Type B pancreatic cell (in vitro differentiated cells): ENCODE measurements at regions not wholly inside any gene's neighbourhood (a gene's known extent, or its start where the extent isn't known, plus 50 kb on each side); places are given as distances from the start of the nearest gene placed in this dataset.

Experiments used
- DNase-seq: peaks from one replicate; pipeline ENCODE4 v3.0.0; 2021; ENCODE audit warnings: mixed read lengths; ENCODE audit not compliant: unreplicated experiment; ENCODE audit errors: extremely low spot score
- H3K27ac Mint-ChIP-seq: 2 replicates; pipeline ENCODE4 v1.8.0; 2021; ENCODE audit warnings: mild to moderate bottlenecking, mixed read lengths
- H3K27me3 Mint-ChIP-seq: 2 replicates; pipeline ENCODE4 v1.8.0; 2021; ENCODE audit warnings: mixed read lengths
- H3K36me3 Mint-ChIP-seq: 2 replicates; pipeline ENCODE4 v1.8.0; 2021; ENCODE audit warnings: mixed read lengths
- H3K4me1 Mint-ChIP-seq: one replicate; pipeline ENCODE4 v1.8.0; 2021; ENCODE audit warnings: mixed read lengths; ENCODE audit not compliant: unreplicated experiment
- H3K4me3 Mint-ChIP-seq: 2 replicates; pipeline ENCODE4 v1.8.0; 2021; ENCODE audit warnings: mild to moderate bottlenecking, mixed read lengths
- H3K9me3 Mint-ChIP-seq: 2 replicates; pipeline ENCODE4 v1.8.0; 2021; ENCODE audit warnings: mixed read lengths
- TF ChIP-seq, protein P1 (sequence below): fragments of 200-600 bp; sonication (generic); conservative IDR thresholded peaks from 2 replicates; pipeline ENCODE4 v1.5.0; 2021; ENCODE audit warnings: antibody characterized with exemption, mild to moderate bottlenecking

DNA sequence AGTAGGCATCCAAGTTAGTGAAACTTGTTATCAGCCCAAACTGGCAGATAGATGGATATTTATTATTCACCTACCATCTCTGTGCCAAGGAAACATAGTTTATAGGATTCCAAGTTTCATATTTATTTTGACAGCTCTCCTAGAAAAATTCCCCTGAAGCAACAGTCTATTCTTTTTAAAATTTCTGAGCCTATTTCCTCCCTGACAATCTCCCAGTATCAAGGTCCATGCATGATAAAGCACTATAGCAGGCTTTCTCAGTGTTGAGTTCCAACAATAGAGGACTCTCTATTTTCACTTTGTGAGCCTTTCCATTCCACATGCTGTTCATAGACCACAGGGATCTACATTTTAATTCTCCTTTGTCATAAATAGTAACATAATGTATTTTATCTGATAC lies 312.6 kb downstream of the SLITRK6 start:
- H3K36me3 Mint-ChIP-seq = no peaks in the 10 kb centered on the region
- H3K9me3 Mint-ChIP-seq = peaks cover 4% of the 10 kb centered on the region
- H3K27ac Mint-ChIP-seq = no peak overlapping the region
- no peak for DNase-seq
- H3K4me3 Mint-ChIP-seq = no peak overlapping the region
- TF ChIP-seq, protein P1, sequence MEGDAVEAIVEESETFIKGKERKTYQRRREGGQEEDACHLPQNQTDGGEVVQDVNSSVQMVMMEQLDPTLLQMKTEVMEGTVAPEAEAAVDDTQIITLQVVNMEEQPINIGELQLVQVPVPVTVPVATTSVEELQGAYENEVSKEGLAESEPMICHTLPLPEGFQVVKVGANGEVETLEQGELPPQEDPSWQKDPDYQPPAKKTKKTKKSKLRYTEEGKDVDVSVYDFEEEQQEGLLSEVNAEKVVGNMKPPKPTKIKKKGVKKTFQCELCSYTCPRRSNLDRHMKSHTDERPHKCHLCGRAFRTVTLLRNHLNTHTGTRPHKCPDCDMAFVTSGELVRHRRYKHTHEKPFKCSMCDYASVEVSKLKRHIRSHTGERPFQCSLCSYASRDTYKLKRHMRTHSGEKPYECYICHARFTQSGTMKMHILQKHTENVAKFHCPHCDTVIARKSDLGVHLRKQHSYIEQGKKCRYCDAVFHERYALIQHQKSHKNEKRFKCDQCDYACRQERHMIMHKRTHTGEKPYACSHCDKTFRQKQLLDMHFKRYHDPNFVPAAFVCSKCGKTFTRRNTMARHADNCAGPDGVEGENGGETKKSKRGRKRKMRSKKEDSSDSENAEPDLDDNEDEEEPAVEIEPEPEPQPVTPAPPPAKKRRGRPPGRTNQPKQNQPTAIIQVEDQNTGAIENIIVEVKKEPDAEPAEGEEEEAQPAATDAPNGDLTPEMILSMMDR = no peak
- H3K4me1 Mint-ChIP-seq = no peaks in the 10 kb centered on the region
- no peaks in the 10 kb centered on the region for H3K27me3 Mint-ChIP-seq

DNA sequence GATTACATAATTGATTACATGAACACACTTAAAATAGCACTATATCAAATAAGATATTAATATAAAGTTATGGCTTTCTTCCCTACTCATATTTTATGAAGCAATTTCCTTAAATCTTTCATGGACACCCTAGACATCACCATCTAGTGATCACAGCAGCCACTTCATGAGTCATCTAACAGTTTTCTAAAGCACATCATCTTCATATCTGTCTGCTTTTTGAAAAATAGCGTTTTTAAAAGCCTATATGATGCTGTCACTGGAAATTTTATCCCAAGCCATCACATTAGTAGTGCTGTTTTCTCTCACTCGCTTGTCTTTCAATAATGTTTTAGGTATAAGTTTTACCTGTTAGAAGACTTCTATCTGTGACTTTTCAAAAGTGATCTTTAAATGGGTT lies 326.1 kb downstream of the SLITRK6 start:
- Mint-ChIP-seq H3K27me3 (no peaks in the 10 kb centered on the region), H3K36me3 (no peaks in the 10 kb centered on the region), H3K27ac (no peak overlapping the region), H3K9me3 (no peaks in the 10 kb centered on the region), H3K4me3 (no peak overlapping the region), H3K4me1 (no peaks in the 10 kb centered on the region)
- TF ChIP-seq, protein P1 = no peak
- DNase-seq = no peak

DNA sequence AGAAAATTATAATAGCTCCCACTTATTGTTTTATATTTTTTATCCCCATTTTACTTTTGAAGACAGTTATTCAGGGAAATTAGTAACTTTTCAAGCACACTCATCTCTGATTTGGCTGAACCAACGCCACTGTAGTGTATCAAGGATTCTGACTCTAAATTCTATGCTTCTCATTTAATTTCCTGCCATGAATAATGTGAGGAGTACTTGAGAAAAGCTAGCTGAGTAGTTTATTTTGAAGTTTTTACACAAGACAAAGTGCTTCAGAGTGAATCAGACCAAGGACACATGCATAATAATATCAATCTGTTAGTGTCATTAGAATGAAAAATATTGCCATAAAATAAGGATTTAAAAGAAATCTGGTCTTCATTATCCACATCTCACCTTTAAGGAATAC lies 329.9 kb downstream of the SLITRK6 start:
- no peaks in the 10 kb centered on the region for H3K4me1 Mint-ChIP-seq
- no peak for DNase-seq
- no peaks in the 10 kb centered on the region for H3K27me3 Mint-ChIP-seq
- no peaks in the 10 kb centered on the region for H3K36me3 Mint-ChIP-seq
- TF ChIP-seq, protein P1 = no peak
- no peak overlapping the region for H3K27ac Mint-ChIP-seq
- no peak overlapping the region for H3K4me3 Mint-ChIP-seq
- H3K9me3 Mint-ChIP-seq = no peaks in the 10 kb centered on the region

DNA sequence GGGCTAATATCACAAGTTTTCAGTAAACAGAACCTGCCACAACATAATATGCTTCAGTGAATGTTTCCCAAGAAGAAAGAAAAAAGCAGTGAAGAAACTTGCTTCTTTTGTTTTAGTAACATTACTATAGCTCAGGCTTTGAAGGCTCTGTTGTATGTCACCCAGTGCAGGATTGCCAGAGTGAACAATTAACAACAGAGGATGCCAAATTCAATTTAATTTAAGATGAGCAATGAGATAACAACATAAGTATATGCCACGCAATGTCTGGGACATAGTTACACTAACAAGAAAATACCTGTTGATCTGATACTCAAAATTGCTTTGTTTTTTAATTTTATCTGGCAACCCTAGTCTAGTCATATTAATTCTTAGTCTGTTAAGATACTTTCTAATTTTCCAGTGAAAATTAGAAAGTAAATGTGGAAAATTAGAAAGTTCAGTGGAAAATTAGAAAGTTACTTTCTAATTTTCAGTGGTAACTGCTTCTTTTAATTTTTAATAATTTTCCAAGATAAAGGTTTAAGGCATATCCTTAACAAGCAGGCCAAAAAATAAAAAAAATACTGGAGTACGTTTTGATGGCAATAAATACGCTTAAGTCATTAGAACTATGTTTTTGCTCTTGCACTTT lies 336.3 kb downstream of the SLITRK6 start:
- Mint-ChIP-seq H3K4me1 (no peaks in the 10 kb centered on the region), H3K36me3 (no peaks in the 10 kb centered on the region), H3K9me3 (peaks cover 5% of the 10 kb centered on the region), H3K27me3 (no peaks in the 10 kb centered on the region), H3K4me3 (no peak overlapping the region), H3K27ac (no peak overlapping the region)
- DNase-seq = no peak
- TF ChIP-seq, protein P1 = no peak

DNA sequence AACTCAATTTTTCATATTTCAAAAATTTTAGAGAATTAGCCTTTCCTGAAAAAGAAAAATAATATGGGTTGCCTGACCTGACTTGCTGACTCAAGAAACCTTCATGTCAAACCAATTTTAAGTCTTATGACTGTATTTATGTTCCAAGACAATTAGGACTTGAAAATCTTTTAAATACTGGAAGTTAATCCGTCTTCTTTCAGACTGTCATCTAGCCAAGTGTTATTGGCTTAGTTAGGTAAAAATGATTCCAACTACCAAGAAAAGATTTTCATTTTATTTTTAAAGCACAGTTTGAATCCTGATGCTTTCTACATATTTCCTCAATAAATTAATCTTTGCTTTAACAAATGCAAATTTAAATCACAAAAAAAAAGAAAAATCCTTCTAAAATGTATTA lies 337.6 kb downstream of the SLITRK6 start:
- no peak overlapping the region for H3K4me3 Mint-ChIP-seq
- DNase-seq = no peak
- H3K36me3 Mint-ChIP-seq = peaks cover 3% of the 10 kb centered on the region
- no peaks in the 10 kb centered on the region for H3K27me3 Mint-ChIP-seq
- H3K4me1 Mint-ChIP-seq = no peaks in the 10 kb centered on the region
- no peak overlapping the region for H3K27ac Mint-ChIP-seq
- TF ChIP-seq, protein P1 = no peak
- H3K9me3 Mint-ChIP-seq = peaks cover 14% of the 10 kb centered on the region

DNA sequence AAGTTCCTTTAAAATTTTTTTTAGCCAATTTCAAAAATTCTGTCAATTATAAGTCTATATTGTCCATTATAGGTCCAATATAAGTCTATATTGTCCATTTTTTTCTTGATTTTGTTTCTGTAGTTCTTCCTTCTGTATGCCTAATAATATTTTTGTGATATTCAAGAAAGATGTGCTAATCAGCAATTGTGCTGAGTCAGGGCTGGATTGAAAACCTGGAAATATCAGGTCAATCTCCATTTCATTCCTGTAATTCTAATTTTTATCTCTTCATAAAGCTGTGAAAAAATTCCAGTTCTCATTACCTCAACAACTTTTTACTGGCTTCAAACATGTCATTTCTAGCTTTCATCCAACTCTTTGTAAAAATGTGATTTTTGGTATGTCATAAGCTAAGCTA lies 353.7 kb downstream of the SLITRK6 start:
- no peak for DNase-seq
- H3K27ac Mint-ChIP-seq = no peak overlapping the region
- H3K4me1 Mint-ChIP-seq = no peaks in the 10 kb centered on the region
- no peaks in the 10 kb centered on the region for H3K27me3 Mint-ChIP-seq
- no peaks in the 10 kb centered on the region for H3K36me3 Mint-ChIP-seq
- TF ChIP-seq, protein P1 = no peak
- H3K4me3 Mint-ChIP-seq = no peak overlapping the region
- no peaks in the 10 kb centered on the region for H3K9me3 Mint-ChIP-seq
